GDM1 (cell line): ENCODE measurements at regions not wholly inside any gene's neighbourhood (a gene's known extent, or its start where the extent isn't known, plus 50 kb on each side); places are given as distances from the start of the nearest gene placed in this dataset.
"Not testable (repeated sequence)": the region's sequence is repeated elsewhere in the genome, so short reads cannot be mapped to it uniquely, and the experiment has no call there.

Experiments
- DNase-seq: peaks from one replicate; lab custom pipeline; 2025; lab: John Stamatoyannopoulos, UW

DNA sequence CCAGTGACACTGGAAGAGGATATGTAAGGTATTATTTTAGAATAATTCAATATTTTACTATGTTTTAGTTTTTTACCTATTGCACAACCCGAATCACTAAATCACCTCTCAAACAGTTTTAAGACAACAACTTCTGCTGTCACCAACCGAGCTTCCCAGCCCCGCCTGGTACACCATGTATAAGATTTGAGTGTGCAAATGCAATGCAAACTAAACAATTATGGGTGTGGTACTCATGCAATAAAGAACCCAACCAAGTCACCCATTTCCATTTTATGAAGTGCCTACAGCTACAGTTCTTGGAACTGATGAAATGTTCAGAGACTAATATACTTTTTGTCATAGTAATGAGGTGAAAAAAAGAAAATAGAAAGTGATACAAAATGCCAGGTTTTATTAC, 256.2 kb downstream of the TAFA4 start:
- no peak for DNase-seq

DNA sequence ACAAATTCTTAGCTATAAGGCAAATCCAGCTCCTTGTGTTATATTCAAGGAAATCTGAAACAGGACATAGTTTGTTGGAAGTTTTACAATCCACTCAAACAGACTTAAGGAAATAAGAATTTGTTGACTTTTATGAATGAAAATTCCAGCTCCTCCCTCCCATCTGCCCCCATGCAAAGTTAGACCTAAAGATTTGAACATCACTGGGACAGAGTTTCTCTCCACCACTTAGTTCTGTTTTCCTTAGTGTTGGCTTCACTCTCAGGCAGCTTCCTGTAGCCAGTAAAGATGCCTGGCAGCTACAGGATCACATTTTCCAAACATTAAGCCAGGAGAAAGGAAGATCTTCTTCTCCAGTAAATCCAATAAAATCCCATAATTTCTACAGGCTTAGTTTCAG, 265.0 kb downstream of the TAFA4 start:
- no peak for DNase-seq

DNA sequence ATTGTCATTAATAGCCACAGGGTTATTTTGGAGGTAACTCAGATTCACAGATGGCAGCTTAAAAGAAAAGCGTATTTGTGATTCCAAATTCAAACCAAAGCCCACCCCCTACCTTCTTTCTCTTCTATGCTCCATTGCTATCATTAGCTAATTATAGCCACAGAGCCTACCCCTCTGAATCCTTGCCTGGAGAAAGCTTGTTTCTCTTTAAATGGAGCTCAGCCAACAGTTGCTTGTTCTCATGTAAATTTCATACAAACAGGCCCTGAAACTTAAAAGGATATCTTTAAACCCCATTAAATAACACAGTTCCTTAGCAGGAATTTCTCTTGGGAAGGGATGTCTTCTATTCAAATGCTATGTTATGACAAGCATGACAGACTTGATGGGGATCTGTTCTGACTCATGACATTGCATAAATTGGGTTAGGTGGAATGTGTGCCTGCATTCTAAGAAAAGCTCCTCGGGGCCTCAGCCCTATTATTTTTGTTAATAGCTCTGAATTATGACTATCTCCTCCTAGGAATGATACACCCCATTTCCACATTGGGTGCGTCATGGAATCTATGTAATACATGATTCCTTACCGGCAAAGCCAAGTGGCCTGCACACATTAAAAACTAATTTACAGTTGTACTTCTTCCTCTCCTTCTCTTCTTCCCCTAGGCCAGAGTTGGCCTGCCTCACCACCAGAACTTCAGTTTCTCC, 265.8 kb downstream of the TAFA4 start:
- no peak for DNase-seq

DNA sequence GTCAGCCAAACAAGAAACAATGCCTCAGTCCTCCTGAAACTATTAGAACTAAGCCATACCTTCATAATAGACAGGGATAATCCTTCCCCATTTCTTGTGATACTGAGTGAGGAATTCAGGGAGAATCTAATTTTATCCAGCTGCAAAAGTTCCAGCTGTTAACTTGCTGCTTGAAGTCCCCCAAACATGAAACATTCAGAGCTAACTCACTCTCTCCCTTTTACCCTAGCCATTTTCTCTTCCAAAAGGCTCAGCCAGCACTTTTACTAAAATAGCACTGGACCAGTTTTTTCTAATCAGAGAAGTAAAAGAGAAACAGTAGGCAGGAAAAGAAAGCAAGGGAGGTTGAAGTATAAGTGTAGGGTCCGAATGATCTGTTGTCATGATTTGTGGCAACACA, 268.1 kb downstream of the TAFA4 start:
- no peak for DNase-seq

DNA sequence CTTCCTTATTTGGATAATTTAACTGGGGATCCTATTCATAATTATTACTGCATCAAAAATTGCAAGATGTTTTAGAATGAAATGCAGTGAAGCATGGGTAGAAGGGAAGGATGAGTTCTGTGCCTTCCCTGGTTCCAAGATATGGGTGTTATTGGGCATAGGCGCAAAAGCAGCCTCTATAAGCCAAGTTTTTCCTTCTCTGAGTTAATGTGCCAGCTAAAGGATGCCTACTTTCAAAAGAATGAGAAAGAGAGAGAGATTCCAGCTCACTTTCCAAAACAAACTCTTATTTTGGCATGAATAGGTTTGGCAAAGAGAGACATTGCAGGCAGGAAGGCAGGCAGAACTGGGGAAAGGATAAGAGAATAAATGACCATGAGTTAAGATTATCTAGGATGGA, 270.2 kb downstream of the TAFA4 start:
- no peak for DNase-seq

DNA sequence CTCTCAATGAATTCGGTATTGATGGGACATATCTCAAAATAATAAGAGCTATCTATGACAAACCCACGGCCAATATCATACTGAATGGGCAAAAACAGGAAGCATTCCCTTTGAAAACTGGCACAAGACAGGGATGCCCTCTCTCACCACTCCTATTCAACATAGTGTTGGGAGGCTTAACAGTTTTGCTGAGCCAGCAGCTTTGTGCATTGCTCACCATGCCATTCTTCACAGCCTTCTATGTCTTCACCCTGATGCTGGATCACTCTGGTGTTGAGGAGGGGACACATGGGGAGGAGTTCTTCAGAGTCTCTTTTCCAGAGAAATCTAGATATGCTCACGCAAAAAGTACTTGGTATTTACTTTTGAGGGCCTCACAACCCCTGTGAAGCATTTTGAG, 281.7 kb downstream of the TAFA4 start:
- DNase-seq, result not testable (repeated sequence)

DNA sequence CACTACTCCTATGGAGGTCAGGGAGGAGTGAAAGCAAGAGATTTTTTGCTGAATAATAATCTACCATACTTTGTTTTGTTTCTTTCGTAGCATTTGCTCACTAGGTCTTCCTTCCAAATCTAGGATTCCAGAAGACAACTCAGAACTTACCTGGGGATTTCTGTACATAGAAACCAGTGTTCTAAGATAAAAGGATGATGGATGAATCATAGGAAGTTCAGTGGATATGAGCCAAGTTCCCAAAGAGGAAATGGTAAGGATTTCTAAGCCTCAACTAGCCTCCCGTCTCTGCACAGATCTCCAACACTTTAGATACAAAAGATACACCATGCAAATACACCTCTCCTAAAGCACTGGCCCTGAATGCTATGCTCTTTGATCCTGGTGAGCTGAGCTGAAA, 283.9 kb downstream of the TAFA4 start:
- DNase-seq, result no peak

DNA sequence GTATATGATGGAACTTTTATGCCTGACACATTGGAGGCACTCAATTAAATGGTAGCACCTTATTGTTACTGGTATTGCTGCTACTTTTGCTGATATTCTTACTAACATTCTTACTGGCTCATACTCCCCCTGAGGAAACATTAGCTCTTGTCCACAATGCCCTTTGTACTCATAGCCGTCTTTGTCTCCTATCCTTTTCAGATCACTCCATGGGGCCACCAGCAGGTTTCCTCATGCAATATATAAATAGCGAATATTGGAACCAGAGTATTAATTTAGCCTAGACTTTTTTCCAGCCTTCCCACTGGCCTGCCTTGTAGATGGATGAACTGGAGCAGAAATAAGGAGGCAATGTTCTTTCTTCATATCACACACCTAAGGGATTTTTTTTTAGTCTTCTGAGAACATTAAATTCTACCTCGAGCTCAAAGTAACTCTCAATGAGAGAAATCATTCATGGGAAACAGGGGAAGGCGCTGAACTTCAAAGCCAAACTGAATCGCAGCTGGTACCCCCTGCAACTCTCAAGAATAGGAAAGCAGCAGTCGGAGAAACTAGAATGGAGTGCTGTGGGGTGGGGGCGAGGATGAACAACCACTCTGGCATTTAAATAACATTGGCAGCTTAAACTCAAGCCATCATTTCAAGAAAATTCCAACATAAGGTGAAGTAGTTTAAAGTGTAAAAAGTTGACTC, 300.3 kb downstream of the TAFA4 start:
- DNase-seq, result no peak

DNA sequence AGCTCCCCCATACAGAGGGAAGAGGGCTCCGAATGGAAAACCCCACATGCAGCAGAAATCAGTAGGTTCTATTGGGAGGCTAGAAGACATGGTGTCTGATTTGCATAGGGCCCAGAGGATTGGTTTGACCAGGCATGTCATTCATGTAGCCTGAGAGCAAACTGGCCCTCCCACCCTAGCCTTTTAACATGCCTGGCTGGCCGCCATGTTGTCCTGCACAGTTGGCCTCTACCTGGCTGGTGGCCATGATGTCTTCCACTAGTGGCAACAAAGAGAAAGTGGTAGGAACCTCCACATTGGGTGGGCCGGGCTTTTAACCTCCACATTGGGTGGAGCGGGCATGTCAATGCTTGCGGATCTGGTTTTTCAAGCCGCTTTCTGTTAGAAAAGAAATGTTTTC, 312.1 kb downstream of the TAFA4 start:
- DNase-seq, result no peak

DNA sequence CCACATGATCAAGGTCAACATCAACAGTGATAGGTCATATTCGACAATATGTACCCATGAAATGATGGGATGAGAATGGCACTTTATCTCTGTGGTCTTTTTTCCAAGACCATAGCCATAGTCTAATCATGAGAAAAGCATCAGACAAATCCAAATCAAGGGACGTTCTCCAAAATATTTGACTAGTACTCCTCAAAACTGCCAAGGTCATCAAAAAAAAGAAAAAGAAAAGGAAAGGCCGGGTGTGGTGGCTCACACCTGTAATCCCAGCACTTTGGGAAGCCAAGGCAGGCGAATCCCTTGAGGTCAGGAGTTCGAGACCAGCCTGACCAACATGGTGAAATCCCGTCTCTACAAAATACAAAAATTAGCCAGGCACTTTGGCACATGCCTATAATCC, 318.3 kb downstream of the TAFA4 start:
- no peak for DNase-seq

DNA sequence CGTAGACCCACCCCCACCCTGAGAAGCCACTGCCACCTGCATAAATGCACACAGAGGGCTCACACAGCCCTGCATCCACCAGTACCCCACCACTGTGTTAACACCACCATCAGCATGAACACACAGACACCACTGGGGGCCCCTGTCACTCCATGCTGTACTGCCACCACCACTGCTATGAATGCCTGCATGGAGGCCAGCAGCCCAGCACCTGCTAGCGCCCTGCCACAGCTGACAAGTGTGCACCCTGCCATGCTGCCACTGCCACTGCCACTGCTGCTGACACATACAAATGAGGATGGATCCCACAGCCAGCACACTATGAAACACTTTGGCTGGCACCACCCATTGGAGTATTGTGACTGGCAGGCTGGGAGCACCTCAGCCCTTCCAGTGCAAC, 361.0 kb downstream of the TAFA4 start:
- no peak for DNase-seq

DNA sequence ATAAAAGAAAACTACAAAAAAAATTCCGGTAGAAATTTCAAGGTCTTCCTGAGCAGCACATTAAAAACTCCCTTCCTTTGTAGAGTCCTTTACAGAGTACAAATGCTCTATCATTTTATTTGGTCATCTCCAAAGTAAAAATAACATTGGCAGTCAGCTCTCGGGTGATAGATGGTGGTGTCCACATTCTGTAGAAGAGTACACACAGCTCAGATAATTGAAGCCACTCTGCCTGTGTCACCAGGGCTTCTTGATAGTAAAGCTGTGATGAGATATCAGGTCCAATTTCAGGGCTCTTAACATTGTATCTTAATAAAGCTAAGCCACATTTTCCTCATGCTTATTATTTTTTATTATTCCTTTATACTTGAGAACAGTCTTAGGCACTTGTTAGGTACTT, 371.6 kb downstream of the TAFA4 start:
- no peak for DNase-seq

DNA sequence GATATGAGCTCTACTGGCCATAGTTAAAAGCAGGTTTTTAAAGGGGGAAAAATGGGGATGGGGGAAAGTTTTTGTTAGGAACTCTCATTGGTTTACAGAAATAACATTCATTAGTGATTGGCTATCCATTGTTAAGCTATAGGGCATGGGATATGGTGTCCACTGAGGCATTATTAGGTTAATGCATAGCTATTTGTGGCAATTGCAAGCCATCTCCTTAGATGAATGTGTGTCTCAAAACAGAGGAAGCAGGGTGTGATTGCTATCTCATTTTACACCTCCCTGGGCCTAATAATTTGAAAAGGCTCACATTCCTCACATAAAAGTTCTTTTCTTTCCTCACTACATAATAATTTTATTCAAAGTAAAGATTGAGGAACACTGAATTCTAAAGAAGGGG, 396.6 kb downstream of the TAFA4 start:
- no peak for DNase-seq

DNA sequence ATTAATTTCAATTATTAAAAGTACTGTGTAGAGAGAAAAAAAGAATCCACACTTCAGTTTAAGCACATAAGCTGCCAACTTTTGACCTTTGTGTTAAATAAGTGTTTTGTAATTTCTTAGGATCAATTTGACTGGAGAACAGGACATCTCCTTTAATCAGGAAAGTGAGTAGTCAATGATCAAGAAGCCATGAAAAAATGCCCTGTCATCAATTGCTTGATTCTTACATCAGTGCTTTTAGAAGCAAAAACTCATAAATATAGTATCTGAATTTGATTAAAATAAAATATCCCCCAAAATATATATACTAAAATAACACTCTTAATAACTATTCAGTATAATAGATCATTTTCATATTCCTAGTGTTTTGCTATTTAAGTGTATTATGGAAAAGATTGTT, 409.0 kb downstream of the TAFA4 start:
- DNase-seq, result no peak

DNA sequence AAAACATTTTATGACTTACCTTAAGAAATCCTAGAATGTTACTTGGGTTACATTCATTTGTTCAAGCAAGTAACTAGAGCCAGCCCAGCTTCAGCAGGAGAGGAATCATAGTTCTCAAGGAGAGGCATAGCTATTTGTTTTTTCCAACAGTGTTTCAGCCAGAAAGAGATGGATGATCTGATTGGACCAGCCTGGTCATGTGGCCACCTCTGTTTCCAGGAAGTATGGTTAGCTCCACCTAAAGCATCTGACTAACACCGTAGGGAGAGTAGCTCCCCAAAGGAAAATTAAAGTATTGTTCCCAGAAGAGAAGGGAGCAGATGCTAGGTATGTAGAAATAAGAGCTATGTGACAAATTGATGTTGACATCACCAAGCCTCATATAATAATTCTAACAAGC, 417.1 kb downstream of the TAFA4 start:
- no peak for DNase-seq

DNA sequence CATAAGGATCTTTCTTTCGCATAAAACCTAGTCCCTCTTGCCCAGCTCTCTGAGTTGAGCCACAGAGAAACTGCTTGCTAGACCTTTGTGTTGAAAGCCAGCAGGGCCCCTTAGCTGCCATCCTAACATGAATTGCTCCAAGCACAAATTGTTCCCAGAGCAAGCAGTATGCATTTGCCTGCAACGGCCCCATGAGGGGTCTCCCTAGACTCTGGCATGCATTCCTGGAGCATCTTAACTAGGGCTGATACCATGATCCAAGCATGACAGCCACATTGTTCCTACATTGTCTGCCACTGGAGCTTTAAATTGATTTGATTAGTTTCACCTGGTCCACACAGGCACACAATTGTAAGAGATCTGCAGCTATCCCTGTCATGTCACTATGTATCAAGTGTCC, 428.1 kb downstream of the TAFA4 start:
- DNase-seq, result no peak

DNA sequence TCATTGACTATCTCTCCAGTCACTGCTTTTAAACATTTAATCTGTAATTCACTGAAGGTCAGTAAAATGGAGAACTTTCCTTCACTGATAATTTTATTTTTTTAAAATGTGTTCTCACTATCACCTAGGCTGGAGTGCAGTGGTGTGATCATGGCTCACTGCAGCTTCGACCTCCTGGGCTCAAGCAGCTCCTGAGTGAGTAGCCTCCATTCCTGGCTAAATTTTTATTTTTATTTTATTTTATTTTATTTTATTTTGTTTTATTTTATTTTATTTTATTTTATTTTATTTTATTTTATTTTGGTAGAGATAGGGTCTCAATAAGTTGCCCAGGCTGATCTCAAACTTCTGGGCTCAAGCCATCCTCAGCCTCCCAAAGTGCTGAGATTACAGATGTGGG, 446.5 kb downstream of the TAFA4 start:
- not testable (repeated sequence) for DNase-seq

DNA sequence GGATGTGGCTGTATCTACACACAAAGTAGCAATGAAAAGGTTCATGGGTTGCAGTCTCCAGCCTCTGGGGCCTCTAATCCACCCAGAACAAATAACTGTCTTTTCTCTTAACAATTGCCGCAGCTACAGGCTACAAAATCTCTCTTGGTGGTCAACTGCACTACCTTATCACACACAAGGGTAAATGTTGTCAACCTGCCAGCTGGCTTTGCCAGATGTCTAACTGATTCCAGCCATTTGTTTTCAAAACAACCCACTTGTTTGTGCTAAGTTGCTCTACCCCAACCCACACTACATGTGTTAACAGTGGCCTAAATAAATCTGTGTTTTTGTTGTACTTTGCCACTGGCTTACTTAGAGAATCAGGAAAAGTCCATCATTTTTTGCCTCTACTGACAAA, 447.3 kb downstream of the TAFA4 start:
- no peak for DNase-seq

DNA sequence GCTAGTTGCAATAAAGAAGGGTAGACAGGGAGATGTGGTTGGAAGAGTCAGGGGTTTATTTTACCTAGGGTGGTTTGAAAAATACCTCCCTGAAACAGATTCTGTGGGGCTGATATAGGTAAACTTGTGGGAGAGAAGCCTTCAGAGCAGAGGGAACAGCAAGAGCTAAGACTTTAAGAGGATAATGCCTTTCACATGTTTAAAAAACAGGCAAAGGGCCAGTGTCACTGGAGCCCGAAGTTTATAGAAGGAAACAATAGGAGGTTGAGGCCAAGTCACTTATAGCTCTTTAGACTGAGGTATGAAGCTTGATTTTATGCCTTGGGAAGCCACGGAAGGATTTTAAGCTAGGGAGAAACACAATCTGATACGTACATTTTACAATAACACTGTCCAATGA, 448.7 kb downstream of the TAFA4 start:
- DNase-seq, result no peak

DNA sequence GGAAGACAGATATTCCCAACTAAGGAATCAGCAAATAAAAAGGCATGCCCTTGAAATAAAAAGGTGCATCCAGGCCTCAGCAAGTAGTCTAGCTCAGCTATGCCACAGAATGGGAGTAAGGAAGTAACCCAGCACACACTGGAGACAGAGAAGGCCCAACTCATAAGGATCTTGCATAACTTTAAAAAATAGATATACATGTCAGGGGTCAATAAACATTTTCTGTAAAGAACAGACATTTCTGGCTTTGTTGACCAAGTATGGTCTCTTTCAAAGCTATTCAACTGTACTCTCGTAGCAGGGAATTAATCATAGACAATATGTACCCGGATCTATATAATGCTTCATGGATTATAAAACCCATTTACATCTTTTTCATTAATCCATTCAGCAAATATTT, 449.3 kb downstream of the TAFA4 start:
- no peak for DNase-seq

DNA sequence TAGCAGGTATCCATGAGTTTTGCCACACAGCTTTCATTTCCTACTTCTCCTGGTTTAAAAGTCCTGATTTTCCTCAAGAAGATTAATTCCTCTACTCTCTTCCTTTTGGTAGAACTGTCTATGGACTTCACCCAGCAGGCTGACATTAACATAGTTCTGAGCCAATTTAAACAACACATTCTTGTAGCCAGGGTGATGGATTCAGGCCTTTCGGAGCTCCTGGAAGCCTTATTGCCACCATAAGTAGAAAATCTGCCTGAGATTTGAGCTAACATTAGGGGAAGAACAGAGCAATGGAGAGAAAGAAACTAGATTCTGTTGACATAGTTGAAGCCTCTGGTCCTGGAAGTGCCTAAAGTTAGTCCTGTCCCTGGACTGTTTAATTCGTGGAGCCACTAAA, 449.8 kb downstream of the TAFA4 start:
- no peak for DNase-seq

DNA sequence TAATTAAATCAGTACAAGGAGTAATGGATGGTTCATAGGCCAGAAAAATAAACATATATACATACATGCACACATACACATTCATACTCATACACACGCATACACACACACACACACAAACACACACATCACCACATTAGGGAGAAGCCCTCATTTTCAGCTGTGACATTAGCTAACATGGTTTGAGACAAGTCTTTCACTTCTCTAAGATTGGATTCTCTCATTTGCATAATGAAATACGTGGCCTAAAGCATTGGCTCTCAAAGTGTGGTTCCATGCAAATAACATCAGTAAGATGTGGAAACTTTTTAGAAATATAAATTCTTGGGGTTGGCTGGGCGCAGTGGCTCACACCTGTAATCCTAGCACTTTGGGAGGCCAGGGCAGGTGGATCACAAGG, 452.6 kb downstream of the TAFA4 start:
- no peak for DNase-seq

DNA sequence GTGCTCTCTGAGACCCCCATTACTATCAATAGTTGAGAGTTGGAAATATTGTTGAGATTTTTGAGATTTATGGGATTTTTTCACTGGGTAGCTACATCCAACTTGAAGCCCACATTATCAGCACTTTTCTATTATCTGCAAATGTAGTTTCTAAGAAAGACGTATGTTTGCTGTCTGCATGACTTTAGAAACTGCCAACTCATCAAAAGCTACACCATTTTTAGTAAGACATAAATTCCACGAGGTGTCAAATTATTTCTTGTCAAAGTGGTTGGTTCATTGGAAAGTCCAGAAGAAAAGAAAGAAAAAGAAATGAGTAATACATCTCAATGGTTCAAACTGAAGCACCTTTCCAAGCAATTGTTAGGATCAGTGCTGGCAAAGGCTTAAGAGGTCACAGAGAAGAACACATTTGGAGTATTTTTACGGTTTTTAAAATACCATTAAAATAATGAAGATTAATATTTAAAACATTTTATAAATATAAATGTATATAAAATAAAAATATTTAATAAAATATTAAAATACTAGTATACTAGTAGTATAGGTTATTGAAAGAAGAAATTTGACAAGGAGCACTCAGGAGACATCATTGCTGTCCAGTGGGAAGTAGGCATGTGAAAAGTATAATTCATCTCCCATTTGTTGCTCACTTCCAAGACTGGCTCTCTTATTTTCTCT, 463.5 kb downstream of the TAFA4 start:
- no peak for DNase-seq

DNA sequence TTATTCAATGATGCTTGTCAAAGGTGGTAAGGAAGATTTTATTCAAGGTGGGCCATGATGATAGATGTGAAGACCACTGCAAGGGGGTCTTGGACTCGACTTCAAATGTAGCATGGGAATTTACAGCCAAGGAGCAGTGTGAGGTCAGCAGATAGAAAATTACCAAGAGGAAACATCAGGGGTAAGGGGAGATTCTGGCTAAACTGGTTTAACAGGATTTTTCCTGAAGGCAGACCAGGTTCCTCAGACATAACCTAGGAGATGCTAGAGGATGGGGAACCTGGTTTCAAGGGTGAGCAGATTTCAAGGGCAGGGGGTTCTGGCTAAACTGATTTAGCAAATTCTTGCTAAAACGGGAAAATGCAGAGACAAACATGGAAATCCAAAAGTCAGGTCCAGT, 464.9 kb downstream of the TAFA4 start:
- DNase-seq, result no peak
